ENCODE measurements at regions not wholly inside any gene's neighbourhood (a gene's known extent, or its start where the extent isn't known, plus 50 kb on each side); places are given as distances from the start of the nearest gene placed in this dataset.

DNA sequence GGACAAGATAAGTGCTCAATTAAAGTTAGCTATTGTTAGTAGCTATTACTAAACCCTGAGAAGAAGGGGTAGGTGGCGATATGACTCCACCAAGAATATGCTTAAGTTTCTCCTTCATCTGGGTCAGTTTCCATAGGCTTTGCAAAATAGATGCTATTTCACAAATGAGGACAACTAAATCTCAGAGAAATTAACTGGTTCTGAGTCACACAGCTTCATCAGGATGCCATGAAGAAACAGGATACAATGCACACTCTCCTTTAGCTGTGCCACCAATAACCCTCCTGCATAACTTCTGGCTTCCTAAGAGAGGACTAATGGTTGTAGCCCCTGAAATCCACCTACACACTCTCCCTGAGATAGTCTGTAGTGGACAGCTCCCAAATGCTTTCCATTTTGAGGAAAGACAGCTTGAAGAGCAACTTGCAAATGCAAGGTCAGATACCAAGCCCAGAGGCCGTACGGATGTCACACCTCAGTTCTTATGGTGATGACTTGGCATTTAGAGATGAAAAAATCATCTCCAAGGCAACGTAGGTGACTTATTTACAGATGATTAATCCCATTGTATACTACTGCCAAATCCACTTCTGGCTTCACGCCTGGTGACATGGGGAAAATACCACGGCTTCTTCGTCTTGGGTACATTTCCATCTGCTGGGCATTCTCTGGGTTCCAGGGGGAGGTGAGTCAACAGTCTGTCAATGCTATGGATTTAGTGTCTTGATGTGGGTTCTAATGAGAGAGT is 251.4 kb upstream of the IL12B start:
- TF ChIP-seq POLR2AphosphoS5 (IDR thresholded peaks at IDR 0.05; ENCODE audit: low read depth, low read length) (no peak), POU2F2 (IDR thresholded peaks at IDR 0.05; ENCODE audit: low read depth, low read length) (no peak), SPI1 (IDR thresholded peaks at IDR 0.05; ENCODE audit: low read depth, low read length) (no peak), TAF1 (IDR thresholded peaks at IDR 0.05; ENCODE audit: low read depth, low read length) (no peak), POLR2A (IDR thresholded peaks at IDR 0.05; ENCODE audit: low read depth, low read length) (no peak)
